SU-DHL-6 (cell line): ENCODE measurements at regions not wholly inside any gene's neighbourhood (a gene's known extent, or its start where the extent isn't known, plus 50 kb on each side); places are given as distances from the start of the nearest gene placed in this dataset.

Experiments
- EZH2phosphoT487 ChIP-seq: fragments of 200-600 bp; sonication (generic), shearing (Covaris generic); conservative IDR thresholded peaks from 2 replicates; pipeline ENCODE4 v1.6.1; 2018; ENCODE audit warnings: mild to moderate bottlenecking, antibody characterized with exemption, low read length, moderate library complexity, mixed read lengths
- TF ChIP-seq, protein P1 (sequence below): fragments of 200-600 bp; sonication (generic); IDR thresholded peaks from one replicate; pipeline ENCODE4 v1.5.1; 2017; ENCODE audit warnings: antibody characterized with exemption, mild to moderate bottlenecking, low read length, moderate library complexity; ENCODE audit not compliant: insufficient read depth, poor library complexity, severe bottlenecking

DNA sequence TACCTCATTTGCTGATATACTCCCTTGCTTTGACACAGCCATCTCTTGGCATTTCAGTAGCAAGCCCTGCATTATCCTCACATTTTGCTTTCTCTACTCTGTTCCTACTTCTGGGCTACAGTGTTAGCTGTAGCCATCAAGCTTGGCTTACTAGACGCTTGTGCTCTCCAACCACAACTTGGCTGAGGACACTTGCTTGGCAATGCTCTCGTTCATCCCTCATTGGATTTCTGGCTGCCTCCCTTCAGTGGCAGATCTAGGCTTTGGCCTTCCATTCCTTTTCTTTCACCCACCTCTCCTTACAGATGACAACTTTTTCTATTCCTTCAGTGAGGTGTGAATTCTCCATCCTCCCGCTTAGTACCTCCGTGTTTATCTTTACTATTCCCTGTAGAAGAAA lies 428.7 kb upstream of the LRRC7 start:
- TF ChIP-seq, protein P1, sequence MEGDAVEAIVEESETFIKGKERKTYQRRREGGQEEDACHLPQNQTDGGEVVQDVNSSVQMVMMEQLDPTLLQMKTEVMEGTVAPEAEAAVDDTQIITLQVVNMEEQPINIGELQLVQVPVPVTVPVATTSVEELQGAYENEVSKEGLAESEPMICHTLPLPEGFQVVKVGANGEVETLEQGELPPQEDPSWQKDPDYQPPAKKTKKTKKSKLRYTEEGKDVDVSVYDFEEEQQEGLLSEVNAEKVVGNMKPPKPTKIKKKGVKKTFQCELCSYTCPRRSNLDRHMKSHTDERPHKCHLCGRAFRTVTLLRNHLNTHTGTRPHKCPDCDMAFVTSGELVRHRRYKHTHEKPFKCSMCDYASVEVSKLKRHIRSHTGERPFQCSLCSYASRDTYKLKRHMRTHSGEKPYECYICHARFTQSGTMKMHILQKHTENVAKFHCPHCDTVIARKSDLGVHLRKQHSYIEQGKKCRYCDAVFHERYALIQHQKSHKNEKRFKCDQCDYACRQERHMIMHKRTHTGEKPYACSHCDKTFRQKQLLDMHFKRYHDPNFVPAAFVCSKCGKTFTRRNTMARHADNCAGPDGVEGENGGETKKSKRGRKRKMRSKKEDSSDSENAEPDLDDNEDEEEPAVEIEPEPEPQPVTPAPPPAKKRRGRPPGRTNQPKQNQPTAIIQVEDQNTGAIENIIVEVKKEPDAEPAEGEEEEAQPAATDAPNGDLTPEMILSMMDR, result no peak
- TF ChIP-seq EZH2phosphoT487, result no peak
